GM19452 (cell line): ENCODE measurements at regions not wholly inside any gene's neighbourhood (a gene's known extent, or its start where the extent isn't known, plus 50 kb on each side); places are given as distances from the start of the nearest gene placed in this dataset.

Experiments used
- ATAC-seq: cut with Tn5 transposase; IDR thresholded peaks from one replicate; pipeline ENCODE4 v1.9.1; 2021; ENCODE audit not compliant: unreplicated experiment

- ATAC-seq: no peak
These were observed 739.1 kb upstream of the ZEB2 start for GRCh38 chr2:145258903-145259579.

GRCh38 chr2:145257931-145258330 lies 738.0 kb upstream of the ZEB2 start:
- ATAC-seq: no peak

GRCh38 chr2:145256551-145256950 lies 736.6 kb upstream of the ZEB2 start:
- no peak for ATAC-seq

DNA sequence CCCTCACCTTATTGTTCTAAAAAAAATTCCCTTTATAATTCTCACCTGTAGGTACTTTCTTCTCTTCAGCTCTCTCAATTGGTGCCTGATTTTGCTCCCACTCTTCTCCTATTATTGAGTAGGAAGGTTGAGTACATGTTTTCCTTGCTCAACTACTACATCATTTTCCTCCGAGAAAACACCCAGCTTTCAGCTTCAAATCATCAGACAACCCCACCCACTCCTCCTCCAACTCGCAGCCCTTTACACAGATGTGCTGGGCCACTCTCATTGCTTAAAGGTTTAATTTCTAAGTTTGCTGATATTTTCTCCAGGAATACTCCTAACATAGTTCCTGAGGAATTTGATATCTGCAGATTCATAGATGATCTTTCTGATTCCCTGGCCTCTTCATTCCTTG lies 734.4 kb upstream of the ZEB2 start:
- no peak for ATAC-seq

DNA sequence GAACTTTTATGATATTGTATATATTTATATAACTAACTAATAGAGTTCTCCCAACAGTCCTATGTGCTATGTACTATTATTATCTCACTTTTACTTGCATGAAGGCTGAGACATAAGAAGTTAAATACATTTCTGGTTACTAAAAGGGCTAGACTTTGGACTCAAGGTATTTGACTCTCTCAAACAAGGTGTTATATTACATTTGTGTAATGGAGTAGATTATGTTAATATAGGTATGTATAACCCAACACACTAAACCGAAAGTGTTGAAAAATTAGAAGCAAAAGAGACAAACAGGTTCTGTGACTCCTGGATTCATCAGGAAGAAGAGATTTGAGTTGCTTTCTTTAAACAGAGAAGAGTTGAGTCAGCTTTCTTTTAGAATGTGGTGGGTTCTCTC lies 733.6 kb upstream of the ZEB2 start:
- ATAC-seq: no peak

- no peak for ATAC-seq
These were observed 725.5 kb upstream of the ZEB2 start for GRCh38 chr2:145245268-145245870.

DNA sequence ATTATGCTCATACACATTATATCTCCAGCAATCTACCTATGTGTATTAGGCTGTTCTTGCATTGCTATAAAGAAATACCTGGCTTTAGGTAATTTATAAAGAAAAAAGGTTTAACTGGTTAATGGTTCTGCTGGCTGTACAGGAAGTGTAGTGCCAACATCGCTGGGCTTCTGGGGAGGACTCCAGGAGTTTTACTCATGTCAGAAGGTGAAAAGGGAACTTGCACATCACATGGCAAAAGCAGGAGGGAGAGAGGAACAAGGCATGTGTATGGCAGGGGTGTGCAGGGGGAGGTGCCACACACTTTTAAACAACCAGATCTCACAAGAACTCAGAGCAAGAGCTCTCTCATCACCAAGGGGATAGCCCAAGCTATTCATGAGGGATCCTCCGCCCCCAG lies 715.4 kb upstream of the ZEB2 start:
- no peak for ATAC-seq

GRCh38 chr2:145230546-145230945 lies 710.6 kb upstream of the ZEB2 start:
- no peak for ATAC-seq

DNA sequence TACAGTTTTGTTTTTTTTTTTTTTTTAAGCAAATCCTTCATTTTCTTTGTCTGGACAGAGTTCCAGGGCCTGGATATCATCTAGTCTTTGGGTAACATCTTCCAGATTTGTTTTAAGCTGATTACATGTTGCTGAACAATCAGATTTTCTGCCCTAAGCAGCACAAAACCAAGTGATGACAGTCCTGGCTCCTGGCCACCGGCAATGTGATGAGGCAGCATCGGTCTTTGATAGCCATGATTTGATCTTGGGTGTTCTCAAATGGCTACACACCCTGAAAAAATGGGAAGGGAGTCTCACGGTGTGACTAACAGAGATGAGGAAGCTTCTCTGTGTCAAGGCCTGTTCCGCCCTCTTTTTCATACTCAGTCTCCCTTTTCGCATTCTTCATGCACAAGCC lies 708.6 kb upstream of the ZEB2 start:
- no peak for ATAC-seq

- no peak for ATAC-seq
These were observed 707.0 kb upstream of the ZEB2 start for GRCh38 chr2:145226901-145227300.

- ATAC-seq: no peak
These were observed 701.6 kb upstream of the ZEB2 start for GRCh38 chr2:145221516-145221915.

GRCh38 chr2:145221032-145221431 lies 701.1 kb upstream of the ZEB2 start:
- no peak for ATAC-seq

GRCh38 chr2:145220496-145220895 lies 700.6 kb upstream of the ZEB2 start:
- ATAC-seq: no peak

DNA sequence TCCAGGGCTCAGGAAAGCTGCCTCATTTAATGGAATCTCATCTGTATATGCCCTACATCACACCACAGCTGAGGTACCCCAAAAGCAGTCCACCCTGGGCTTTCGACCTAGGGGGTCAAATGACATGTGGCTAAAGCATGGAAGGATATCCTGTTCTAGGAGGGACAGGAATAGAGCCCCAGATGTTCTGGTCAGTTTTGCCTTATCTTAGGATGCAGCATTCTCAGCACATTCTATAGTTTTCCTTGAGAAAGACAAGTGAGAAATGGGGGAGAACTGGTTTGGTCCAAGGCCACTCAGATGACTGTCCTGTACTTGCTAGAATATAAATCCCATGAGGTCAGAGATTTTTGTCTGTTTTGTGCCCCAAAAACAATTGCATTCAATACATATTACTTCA lies 688.0 kb upstream of the ZEB2 start:
- ATAC-seq: no peak

DNA sequence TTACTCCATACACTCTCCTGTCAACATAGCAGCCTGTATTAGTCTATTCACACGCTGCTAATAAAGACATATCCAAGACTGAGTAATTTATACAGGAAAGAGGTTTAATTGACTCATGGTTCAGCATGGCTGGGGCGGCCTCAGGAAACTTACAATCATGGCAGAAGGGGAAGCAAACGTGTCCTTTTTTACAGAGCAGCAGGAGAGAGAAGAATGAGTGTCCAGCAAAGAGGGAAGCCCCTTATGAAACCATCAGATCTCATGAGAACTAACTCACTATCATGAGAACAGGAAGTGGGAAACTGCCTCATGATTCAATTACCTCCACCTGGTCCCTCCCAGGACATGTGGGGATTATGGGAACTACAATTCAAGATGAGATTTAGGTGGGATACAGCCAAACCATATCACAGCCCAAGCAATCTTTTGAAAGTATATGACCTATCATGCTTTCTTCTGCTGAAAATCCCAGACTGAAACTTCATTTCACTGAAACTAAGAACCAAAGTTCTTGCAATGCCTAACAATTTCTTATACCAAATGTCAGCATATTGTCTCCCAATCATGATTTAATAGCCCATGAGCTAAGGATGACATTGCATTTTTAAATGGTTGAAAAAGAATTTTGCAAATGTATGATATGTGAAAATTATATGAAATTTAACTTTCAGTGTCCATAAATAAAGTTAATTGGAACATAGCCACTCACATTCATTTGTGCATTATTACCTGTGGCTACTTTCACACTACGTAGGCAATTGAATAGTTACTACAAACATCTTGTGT lies 686.8 kb upstream of the ZEB2 start:
- ATAC-seq: no peak

DNA sequence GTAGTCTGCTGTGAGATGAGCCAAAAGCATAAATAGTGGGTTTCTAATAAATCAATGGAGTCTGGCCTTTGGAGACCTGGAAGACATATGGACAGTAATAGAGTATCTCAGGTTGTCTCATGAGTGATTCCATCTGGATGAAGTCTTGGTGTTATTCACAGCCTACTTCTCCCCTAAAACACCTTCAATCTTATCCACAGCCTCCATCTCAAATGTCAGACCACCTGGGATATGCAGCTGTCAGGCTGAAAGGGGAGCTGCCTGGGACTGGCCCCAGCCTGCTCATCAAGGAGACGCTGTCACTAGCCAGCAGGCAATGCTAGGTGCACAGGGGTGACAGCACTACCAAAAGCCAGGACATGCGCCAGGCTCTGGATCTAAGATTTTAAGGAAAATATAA lies 684.0 kb upstream of the ZEB2 start:
- no peak for ATAC-seq

GRCh38 chr2:145199827-145200706 lies 680.1 kb upstream of the ZEB2 start:
- no peak for ATAC-seq

- no peak for ATAC-seq
These were observed 679.1 kb upstream of the ZEB2 start for GRCh38 chr2:145199042-145199441.

GRCh38 chr2:145198555-145198954 lies 678.6 kb upstream of the ZEB2 start:
- no peak for ATAC-seq

- ATAC-seq: no peak
These were observed 678.0 kb upstream of the ZEB2 start for GRCh38 chr2:145197944-145198343.

DNA sequence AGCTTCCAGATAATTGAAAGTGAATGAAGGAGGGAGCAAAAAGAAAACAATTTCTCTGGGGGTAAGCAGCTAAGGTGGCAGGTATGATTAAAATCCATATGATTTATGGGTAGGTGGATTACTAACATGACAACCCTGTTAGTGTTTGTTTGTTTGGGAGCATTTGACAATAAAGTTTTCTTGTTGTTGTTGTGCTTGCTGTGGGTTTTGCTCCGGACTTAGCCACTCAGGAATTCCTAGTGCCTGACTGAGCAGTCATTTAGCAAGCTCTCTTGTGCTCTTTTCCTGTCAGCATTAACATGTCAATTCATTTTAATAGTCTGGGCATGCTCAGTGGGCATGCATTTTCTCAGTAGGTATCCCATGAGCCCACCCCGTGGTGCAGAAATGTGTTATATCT lies 674.8 kb upstream of the ZEB2 start:
- no peak for ATAC-seq
